Right lobe of liver (tissue), 4 donors: ENCODE measurements at regions not wholly inside any gene's neighbourhood (a gene's known extent, or its start where the extent isn't known, plus 50 kb on each side); places are given as distances from the start of the nearest gene placed in this dataset.

ENCODE experiments used
- CTCF ChIP-seq, 4 donors: fragments of 200-600 bp in 3 of 4; fragments of 450-650 bp in 1 of 4; IDR thresholded peaks; one replicate each; pipeline versions ENCODE4 v1.5.1 to v1.8.0; 2016 to 2022; ENCODE audit warnings: antibody characterized with exemption in 4 of 4, mild to moderate bottlenecking in 2 of 4
- POLR2A ChIP-seq: fragments of 450-650 bp; IDR thresholded peaks from one replicate; pipeline ENCODE4 v1.6.1; 2017; ENCODE audit warnings: antibody characterized with exemption, mild to moderate bottlenecking
- donor health status: DM: no; HTN: no; CAD: no.
- donor health status: DM: no; HTN: no; CAD: no.
- donor health status: DM: no; HTN: yes; CAD: no.

- no peak for TF ChIP-seq CTCF (IDR thresholded peaks at IDR 0.05)
- TF ChIP-seq POLR2A: no peak
These were observed 106.0 kb upstream of the FAM78B start for GRCh38 chr1:166272851-166273250.
